ENCODE measurements at regions not wholly inside any gene's neighbourhood (a gene's known extent, or its start where the extent isn't known, plus 50 kb on each side); places are given as distances from the start of the nearest gene placed in this dataset.

GRCh38 chr6:48671505-48671904, 560.5 kb upstream of the PTCHD4 start:
- TF ChIP-seq PPARA (CRISPR knock-in tag; IDR thresholded peaks at IDR 0.05; ENCODE audit: borderline replicate concordance), result no peak
- TF ChIP-seq RARB (CRISPR knock-in tag; IDR thresholded peaks at IDR 0.05), result no peak
- TF ChIP-seq ZNF565 (CRISPR knock-in tag; conservative IDR thresholded peaks at IDR 0.05; ENCODE audit: low read depth), result no peak
- no peak for TF ChIP-seq ZFP3 (CRISPR knock-in tag; IDR thresholded peaks at IDR 0.05)
- TF ChIP-seq ISL1 (CRISPR knock-in tag; IDR thresholded peaks at IDR 0.05), result no peak
- no peak for TF ChIP-seq BACH2 (CRISPR knock-in tag; IDR thresholded peaks at IDR 0.05; ENCODE audit: borderline replicate concordance)
- no peak for TF ChIP-seq PATZ1 (CRISPR knock-in tag; IDR thresholded peaks at IDR 0.05; ENCODE audit: borderline replicate concordance)
- TF ChIP-seq TOX (CRISPR knock-in tag; IDR thresholded peaks at IDR 0.05; ENCODE audit: borderline replicate concordance), result no peak
- TF ChIP-seq TCF4 (CRISPR knock-in tag; IDR thresholded peaks at IDR 0.05; ENCODE audit: borderline replicate concordance), result no peak
- TF ChIP-seq SNAI2 (CRISPR knock-in tag; IDR thresholded peaks at IDR 0.05), result no peak
- no peak for TF ChIP-seq ESRRG (CRISPR knock-in tag; IDR thresholded peaks at IDR 0.05)
- no peak for TF ChIP-seq ARNTL (CRISPR knock-in tag; IDR thresholded peaks at IDR 0.05; ENCODE audit: borderline replicate concordance, low read depth)
- TF ChIP-seq OSR1 (CRISPR knock-in tag; IDR thresholded peaks at IDR 0.05), result no peak
- no peak for TF ChIP-seq ZC3H10 (CRISPR knock-in tag; IDR thresholded peaks at IDR 0.05)
- no peak for ATAC-seq

- no peak for ATAC-seq
- TF ChIP-seq ZNF8 (CRISPR knock-in tag; IDR thresholded peaks at IDR 0.05) (no peak), TCF4 (CRISPR knock-in tag; IDR thresholded peaks at IDR 0.05; ENCODE audit: borderline replicate concordance) (no peak), CREB5 (CRISPR knock-in tag; IDR thresholded peaks at IDR 0.05; ENCODE audit: low read depth) (no peak), RARB (CRISPR knock-in tag; IDR thresholded peaks at IDR 0.05) (no peak), ZNF565 (CRISPR knock-in tag; conservative IDR thresholded peaks at IDR 0.05; ENCODE audit: low read depth) (no peak), ESRRG (CRISPR knock-in tag; IDR thresholded peaks at IDR 0.05) (no peak), ZFP30 (CRISPR knock-in tag; IDR thresholded peaks at IDR 0.05) (no peak)
These were observed 559.5 kb upstream of the PTCHD4 start for GRCh38 chr6:48670546-48670945.

- ATAC-seq, result no peak
- no peak for TF ChIP-seq CREB5 (CRISPR knock-in tag; IDR thresholded peaks at IDR 0.05; ENCODE audit: low read depth)
- TF ChIP-seq RARB (CRISPR knock-in tag; IDR thresholded peaks at IDR 0.05), result no peak
- no peak for TF ChIP-seq POU6F1 (CRISPR knock-in tag; IDR thresholded peaks at IDR 0.05; ENCODE audit: borderline replicate concordance, low read depth)
- TF ChIP-seq ZC3H10 (CRISPR knock-in tag; IDR thresholded peaks at IDR 0.05), result no peak
- no peak for TF ChIP-seq PATZ1 (CRISPR knock-in tag; IDR thresholded peaks at IDR 0.05; ENCODE audit: borderline replicate concordance)
- no peak for TF ChIP-seq OSR1 (CRISPR knock-in tag; IDR thresholded peaks at IDR 0.05)
- TF ChIP-seq PPARA (CRISPR knock-in tag; IDR thresholded peaks at IDR 0.05; ENCODE audit: borderline replicate concordance), result no peak
- no peak for TF ChIP-seq CSDC2 (CRISPR knock-in tag; IDR thresholded peaks at IDR 0.05)
- TF ChIP-seq ZNF70 (CRISPR knock-in tag; IDR thresholded peaks at IDR 0.05), result no peak
- no peak for TF ChIP-seq GLIS3 (CRISPR knock-in tag; IDR thresholded peaks at IDR 0.05)
- TF ChIP-seq TCF4 (CRISPR knock-in tag; IDR thresholded peaks at IDR 0.05; ENCODE audit: borderline replicate concordance), result no peak
- TF ChIP-seq ZFP3 (CRISPR knock-in tag; IDR thresholded peaks at IDR 0.05), result no peak
- TF ChIP-seq TOX (CRISPR knock-in tag; IDR thresholded peaks at IDR 0.05; ENCODE audit: borderline replicate concordance), result no peak
- TF ChIP-seq ZFP30 (CRISPR knock-in tag; IDR thresholded peaks at IDR 0.05), result no peak
- no peak for TF ChIP-seq ZNF565 (CRISPR knock-in tag; conservative IDR thresholded peaks at IDR 0.05; ENCODE audit: low read depth)
- no peak for TF ChIP-seq TSHZ2 (CRISPR knock-in tag; IDR thresholded peaks at IDR 0.05)
- TF ChIP-seq CSRNP3 (CRISPR knock-in tag; IDR thresholded peaks at IDR 0.05), result no peak
These were observed 556.8 kb upstream of the PTCHD4 start for GRCh38 chr6:48667797-48668196.

Measured in SK-N-SH treated with all-trans-retinoic acid at 6 μM for 48 hours (cell line).